Lower lobe of right lung (tissue), 2 donors: ENCODE measurements at regions not wholly inside any gene's neighbourhood (a gene's known extent, or its start where the extent isn't known, plus 50 kb on each side); places are given as distances from the start of the nearest gene placed in this dataset.
"Not testable (repeated sequence)": the region's sequence is repeated elsewhere in the genome, so short reads cannot be mapped to it uniquely, and the experiment has no call there.

ENCODE experiments used
- ATAC-seq, 2 donors: fragments of 200-7000 bp; cut with Tn5 transposase; one replicate each; pipeline ENCODE4 v1.9.1; 2020 to 2022; ENCODE audit warnings: mild to moderate bottlenecking in 2 of 2, moderate library complexity in 2 of 2
- DNase-seq: peaks from one replicate; pipeline ENCODE4 v3.0.0-alpha.2; 2020
- H3K27ac ChIP-seq: fragments of 200-600 bp; one replicate; pipeline ENCODE4 v1.8.0; 2022
- H3K27me3 ChIP-seq: fragments of 200-600 bp; one replicate; pipeline ENCODE4 v1.8.0; 2022; ENCODE audit warnings: low read depth
- H3K36me3 ChIP-seq: fragments of 200-600 bp; one replicate; pipeline ENCODE4 v1.8.0; 2022; ENCODE audit warnings: mild to moderate bottlenecking
- H3K4me1 ChIP-seq: fragments of 200-600 bp; one replicate; pipeline ENCODE4 v1.8.0; 2022
- H3K4me3 ChIP-seq: fragments of 200-600 bp; one replicate; pipeline ENCODE4 v1.8.0; 2022; ENCODE audit warnings: mild to moderate bottlenecking
- H3K9me3 ChIP-seq: fragments of 200-600 bp; one replicate; pipeline ENCODE4 v1.8.0; 2022
- CTCF ChIP-seq: fragments of 200-600 bp; IDR thresholded peaks from one replicate; pipeline ENCODE4 v1.8.0; 2022; ENCODE audit warnings: antibody characterized with exemption, mild to moderate bottlenecking
- intact Hi-C: fragments of 100-400 bp; cut with DNase I; formaldehyde crosslinking; loops from one replicate; pipeline ENCODE4 v1.11.0; 2022
- donor health status: DM: no; HTN: yes; CAD: no; lungs with severe emphysema.

- ATAC-seq, result peak in 1 of 2 donors; percentile 51
- intact Hi-C loops, result no loop called here
- H3K36me3 ChIP-seq, result no peaks in the 10 kb centered on the region
- TF ChIP-seq CTCF, result no peak
- H3K27ac ChIP-seq, result no peak overlapping the region
- H3K9me3 ChIP-seq, result no peaks in the 10 kb centered on the region
- no peak overlapping the region for H3K4me3 ChIP-seq
- H3K27me3 ChIP-seq, result no peaks in the 10 kb centered on the region
- no peak for DNase-seq
- H3K4me1 ChIP-seq, result no peaks in the 10 kb centered on the region
These were observed 210.0 kb downstream of the RASSF9 start for GRCh38 chr12:85626001-85626783.

DNA sequence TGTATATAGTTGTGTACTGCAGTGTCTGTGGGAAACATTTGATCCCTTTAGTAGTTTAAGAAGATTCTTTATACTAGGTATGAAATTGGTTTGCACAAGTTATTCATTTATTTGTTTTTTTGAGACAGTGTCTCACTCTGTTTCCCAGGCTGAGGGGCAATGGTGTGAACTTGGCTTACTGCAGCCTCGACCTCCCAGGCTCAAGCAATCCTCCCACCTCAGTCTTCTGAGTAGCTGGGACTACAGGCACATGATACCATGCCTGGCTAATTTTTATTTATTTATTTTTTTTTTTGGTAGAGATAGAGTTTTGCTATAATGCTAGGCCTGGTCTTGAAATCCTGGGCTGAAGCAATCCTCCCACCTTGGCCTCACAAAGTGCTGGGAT is 209.4 kb downstream of the RASSF9 start:
- intact Hi-C loops, result no loop called here
- no peaks in the 10 kb centered on the region for H3K9me3 ChIP-seq
- no peaks in the 10 kb centered on the region for H3K36me3 ChIP-seq
- ATAC-seq (no peak), DNase-seq (no peak)
- no peak overlapping the region for H3K27ac ChIP-seq
- no peaks in the 10 kb centered on the region for H3K27me3 ChIP-seq
- TF ChIP-seq CTCF, result no peak
- no peak overlapping the region for H3K4me3 ChIP-seq
- no peaks in the 10 kb centered on the region for H3K4me1 ChIP-seq

GRCh38 chr12:85627584-85627983 is 208.6 kb downstream of the RASSF9 start:
- Histone ChIP-seq H3K4me1 (no peaks in the 10 kb centered on the region), H3K36me3 (no peaks in the 10 kb centered on the region), H3K9me3 (no peaks in the 10 kb centered on the region), H3K27ac (no peak overlapping the region), H3K27me3 (no peaks in the 10 kb centered on the region), H3K4me3 (no peak overlapping the region)
- intact Hi-C loops, result no loop called here
- no peak for ATAC-seq
- no peak for TF ChIP-seq CTCF
- no peak for DNase-seq

GRCh38 chr12:85628562-85628961 is 207.6 kb downstream of the RASSF9 start:
- H3K27ac ChIP-seq, intact Hi-C loops, DNase-seq: not testable (repeated sequence)

GRCh38 chr12:85630851-85631250 is 205.4 kb downstream of the RASSF9 start:
- no peaks in the 10 kb centered on the region for H3K36me3 ChIP-seq
- H3K4me3 ChIP-seq, result no peak overlapping the region
- H3K27ac ChIP-seq, result no peak overlapping the region
- H3K9me3 ChIP-seq, result no peaks in the 10 kb centered on the region
- DNase-seq, result no peak
- no peak for TF ChIP-seq CTCF
- no peak for ATAC-seq
- H3K27me3 ChIP-seq, result no peaks in the 10 kb centered on the region
- H3K4me1 ChIP-seq, result no peaks in the 10 kb centered on the region
- intact Hi-C loops, result no loop called here

More at GRCh38 chr12:85628562-85628961, 207.6 kb downstream of the RASSF9 start:
- not testable (repeated sequence) for H3K4me3 ChIP-seq, H3K9me3 ChIP-seq, H3K4me1 ChIP-seq, ATAC-seq, H3K36me3 ChIP-seq, H3K27me3 ChIP-seq

DNA sequence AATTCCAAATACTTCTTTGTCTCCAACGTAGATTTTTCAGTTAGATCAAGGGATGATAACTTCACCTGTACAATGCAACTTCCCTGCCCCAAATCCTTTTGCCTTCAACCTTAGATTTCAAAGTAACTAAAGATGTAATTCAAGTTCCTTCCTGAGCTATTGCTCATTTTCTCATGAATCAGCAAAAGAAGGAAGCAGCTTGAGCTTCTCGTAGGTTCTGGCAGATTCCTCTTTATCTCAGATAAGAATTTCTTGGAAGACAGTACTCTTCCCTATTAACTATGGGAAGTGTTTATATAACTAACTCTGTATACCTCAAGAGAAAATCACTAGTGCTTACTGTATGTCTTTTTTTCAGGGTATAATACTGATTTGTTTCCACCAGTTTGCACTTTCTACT is 203.8 kb downstream of the RASSF9 start:
- intact Hi-C loops, result no loop called here
- H3K4me3 ChIP-seq, result no peak overlapping the region
- H3K9me3 ChIP-seq, result no peaks in the 10 kb centered on the region
- no peaks in the 10 kb centered on the region for H3K4me1 ChIP-seq
- no peak overlapping the region for H3K27ac ChIP-seq
- no peaks in the 10 kb centered on the region for H3K27me3 ChIP-seq
- H3K36me3 ChIP-seq, result no peaks in the 10 kb centered on the region
- no peak for TF ChIP-seq CTCF
- no peak for ATAC-seq
- no peak for DNase-seq
